ENCODE measurements at regions not wholly inside any gene's neighbourhood (a gene's known extent, or its start where the extent isn't known, plus 50 kb on each side); places are given as distances from the start of the nearest gene placed in this dataset.

- DNase-seq (ENCODE audit: low read depth), result no peak
Observed at GRCh38 chr7:67764289-67764688, 767.7 kb downstream of the TYW1 start.

GRCh38 chr7:67765481-67766175 is 769.0 kb downstream of the TYW1 start:
- no peak for DNase-seq (ENCODE audit: low read depth)

GRCh38 chr7:67766906-67767410 is 770.3 kb downstream of the TYW1 start:
- DNase-seq (ENCODE audit: low read depth), result no peak

- DNase-seq (ENCODE audit: low read depth), result no peak
Observed at GRCh38 chr7:67771846-67772605, 775.4 kb downstream of the TYW1 start.

DNA sequence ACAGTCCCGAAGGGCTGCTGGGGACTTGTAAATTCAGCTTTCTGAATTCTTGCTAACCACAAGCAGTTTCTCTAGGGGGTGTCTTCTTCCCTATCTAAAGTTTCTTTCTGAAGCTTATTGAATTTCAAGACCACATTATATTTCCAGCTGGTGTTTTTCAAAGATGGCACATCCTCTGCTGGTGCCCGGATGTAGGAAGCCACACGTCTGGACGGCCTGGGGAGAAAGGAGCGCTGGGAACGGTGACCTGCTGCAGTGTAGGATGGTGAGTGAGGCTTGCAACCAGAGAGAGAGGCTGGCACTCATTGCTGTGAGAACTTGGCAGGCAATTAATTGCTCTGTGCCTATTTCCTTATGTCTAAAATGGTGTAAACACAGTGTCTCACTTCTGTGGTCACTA is 776.4 kb downstream of the TYW1 start:
- DNase-seq (ENCODE audit: low read depth), result no peak

DNA sequence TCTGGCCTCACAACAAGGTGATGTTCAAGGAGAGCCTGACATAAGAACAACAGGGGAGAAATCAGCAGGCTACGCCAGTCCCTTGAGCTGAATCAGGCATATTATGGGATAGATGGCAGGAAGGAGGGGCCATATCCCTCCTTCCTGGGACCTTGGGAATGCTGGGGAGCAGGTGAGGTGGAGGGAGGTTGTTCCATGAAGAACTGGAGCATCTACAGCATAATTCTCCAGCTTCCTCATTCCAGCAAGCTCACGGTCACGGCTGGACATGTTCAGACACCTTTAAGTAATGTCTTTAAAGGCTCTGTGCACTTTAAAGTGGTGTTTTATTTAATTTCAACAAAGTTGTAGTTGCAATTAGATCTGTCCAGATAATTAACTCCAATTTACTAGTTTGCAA is 780.5 kb downstream of the TYW1 start:
- DNase-seq (ENCODE audit: low read depth), result no peak

GRCh38 chr7:67781841-67782240 is 785.2 kb downstream of the TYW1 start:
- DNase-seq (ENCODE audit: low read depth), result no peak

- DNase-seq (ENCODE audit: low read depth), result no peak
Observed at GRCh38 chr7:67786021-67786420, 789.4 kb downstream of the TYW1 start.

DNA sequence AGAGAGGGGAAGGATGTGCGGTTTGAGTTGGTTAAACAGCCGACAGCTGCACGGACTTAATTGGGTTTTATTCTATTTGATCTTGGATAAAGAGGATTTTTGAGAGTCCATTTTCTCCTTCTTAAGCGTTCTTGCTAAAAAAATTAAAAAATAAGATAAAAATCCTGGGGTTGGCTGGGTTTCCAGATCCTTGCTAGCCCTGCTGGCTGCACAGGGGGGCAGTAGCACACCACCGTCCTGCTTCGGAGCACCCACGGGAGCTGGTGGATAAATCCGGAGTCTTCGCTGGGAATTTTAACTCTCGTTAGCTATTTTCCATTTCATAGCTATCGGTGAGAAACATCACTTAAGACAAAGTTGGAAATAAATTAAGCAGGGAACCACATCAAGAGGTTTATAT is 792.0 kb downstream of the TYW1 start:
- DNase-seq (ENCODE audit: low read depth), result no peak

- no peak for DNase-seq (ENCODE audit: low read depth)
Observed at GRCh38 chr7:67791918-67792317, 795.3 kb downstream of the TYW1 start.

DNA sequence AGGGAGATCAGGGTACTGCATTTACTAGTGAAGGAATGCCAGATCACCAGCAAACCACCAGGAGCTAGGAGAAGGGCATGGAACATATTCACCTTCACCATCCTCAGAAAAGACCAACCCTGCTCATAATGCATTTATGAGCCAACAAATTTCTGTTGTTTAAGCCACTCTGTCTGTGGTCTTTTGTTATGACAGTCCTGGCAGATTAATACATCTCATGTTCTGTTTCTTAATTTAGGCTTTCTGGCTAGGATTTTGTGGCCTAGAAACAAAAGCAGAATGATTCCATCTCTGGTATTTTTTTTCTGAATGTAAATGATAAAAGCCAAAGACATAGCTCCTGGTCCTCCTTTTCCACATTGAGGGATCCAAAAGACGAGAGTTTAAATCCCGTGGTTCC is 797.9 kb downstream of the TYW1 start:
- no peak for DNase-seq (ENCODE audit: low read depth)

GRCh38 chr7:67803789-67804188 is 807.2 kb downstream of the TYW1 start:
- DNase-seq (ENCODE audit: low read depth), result no peak

DNA sequence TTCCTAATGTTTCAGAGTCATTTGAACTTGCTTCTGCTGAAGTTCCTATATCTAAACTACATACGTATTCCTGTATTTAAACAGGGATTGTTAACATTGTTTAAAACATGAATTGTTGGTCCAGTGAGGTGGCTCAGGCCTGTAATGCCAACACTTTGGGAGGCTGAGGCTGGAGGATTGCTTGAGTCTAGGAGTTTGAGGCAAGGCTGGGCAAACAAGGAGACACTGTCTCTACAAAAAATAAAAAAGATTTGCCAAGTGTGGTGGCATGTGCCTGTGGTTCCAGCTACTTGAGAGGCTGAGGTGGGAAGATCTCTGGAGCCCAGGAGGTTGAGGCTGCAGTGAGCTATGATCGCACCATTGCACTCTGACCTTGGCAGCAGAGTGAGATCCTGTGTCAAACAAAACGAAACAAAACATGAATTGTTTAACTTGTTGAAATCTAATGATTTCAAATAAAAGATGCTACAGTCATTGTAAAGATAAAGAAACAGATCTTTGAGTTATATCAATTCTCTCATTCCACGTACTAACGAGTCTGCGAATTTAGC is 809.4 kb downstream of the TYW1 start:
- no peak for DNase-seq (ENCODE audit: low read depth)

DNA sequence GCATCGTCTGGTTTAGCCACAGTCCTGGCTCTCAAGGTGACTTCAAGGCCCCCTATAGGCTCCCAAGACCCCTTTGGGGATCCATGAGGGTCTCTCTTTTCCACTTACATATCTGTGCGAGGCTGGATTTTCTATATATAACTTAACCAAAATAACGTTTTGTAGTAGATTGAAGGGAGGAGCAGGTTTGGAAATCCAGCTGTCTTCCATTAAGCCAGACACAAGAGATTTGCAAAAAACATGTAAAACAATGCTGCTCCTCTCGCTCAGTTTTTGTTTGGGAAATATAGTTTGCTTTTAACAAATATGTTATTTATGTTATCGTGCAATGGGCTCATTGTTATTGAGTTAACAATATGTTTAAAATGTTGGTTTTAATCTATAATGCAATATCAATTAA is 811.2 kb downstream of the TYW1 start:
- DNase-seq (ENCODE audit: low read depth), result no peak

DNA sequence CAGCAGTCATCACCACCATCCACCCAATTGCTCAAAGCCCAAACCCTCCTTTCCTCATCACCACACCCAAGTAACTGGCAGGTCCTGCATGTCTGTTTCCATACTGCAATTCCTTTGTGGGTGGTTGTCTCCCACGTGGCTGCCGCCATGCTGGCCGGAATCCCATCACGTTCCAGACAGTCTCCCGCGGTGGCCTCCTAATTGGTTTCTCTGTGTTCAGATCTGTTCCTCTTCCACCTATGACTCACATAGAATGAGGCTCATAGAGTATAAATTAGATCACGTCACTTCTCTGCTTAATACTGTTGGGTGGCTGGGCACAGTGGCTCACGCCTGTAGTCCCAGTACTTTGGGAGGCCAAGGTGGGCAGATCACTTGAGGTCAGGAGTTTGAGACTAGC is 813.0 kb downstream of the TYW1 start:
- no peak for DNase-seq (ENCODE audit: low read depth)

GRCh38 chr7:67813621-67814292 is 817.1 kb downstream of the TYW1 start:
- DNase-seq (ENCODE audit: low read depth), result no peak

GRCh38 chr7:67817481-67817880 is 820.8 kb downstream of the TYW1 start:
- no peak for DNase-seq (ENCODE audit: low read depth)

DNA sequence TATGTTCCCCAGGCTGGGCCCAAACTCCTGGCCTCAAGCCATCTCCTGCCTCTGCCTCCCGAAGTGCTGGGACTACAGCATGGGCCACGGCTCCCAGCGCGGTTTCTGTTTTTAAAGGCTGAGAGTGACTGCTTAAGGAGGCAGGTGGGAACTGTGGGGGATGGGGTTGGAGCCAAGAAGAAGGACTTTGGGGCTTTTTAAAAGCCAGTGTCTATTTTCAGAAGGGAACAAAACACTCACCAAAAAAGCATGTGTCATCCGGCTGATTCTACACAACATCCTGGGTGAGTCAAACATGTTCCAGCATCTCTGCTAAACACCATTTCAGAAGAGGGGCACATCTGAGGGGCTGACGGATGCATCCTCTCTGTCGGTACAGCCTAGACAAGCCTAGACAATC is 824.5 kb downstream of the TYW1 start:
- no peak for DNase-seq (ENCODE audit: low read depth)

- DNase-seq (ENCODE audit: low read depth), result no peak
Observed at GRCh38 chr7:67823345-67823744, 826.7 kb downstream of the TYW1 start.

- DNase-seq (ENCODE audit: low read depth), result no peak
Observed at GRCh38 chr7:67825356-67825755, 828.7 kb downstream of the TYW1 start.

- no peak for DNase-seq (ENCODE audit: low read depth)
Observed at GRCh38 chr7:67841896-67842295, 845.3 kb downstream of the TYW1 start.

DNA sequence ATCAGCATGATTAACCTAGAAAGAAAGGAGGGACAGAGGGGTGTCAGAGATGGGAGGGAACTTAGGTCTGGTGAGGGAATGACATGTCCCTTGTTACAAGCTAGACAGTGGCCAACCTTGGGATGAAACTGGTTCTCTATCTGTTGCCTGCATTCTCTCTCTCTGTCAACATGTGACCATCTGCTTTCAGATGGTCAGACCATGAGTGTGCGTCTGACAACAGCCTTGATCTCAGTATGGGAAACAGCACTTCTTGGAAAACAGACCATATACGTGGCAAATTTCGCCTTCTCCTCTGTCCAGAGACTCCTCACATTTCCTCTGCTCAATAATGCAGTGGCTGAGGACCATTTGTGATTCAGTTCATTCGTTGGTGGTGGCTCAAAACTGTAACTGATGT is 845.9 kb downstream of the TYW1 start:
- no peak for DNase-seq (ENCODE audit: low read depth)
